H9 (cell line): ENCODE measurements at regions not wholly inside any gene's neighbourhood (a gene's known extent, or its start where the extent isn't known, plus 50 kb on each side); places are given as distances from the start of the nearest gene placed in this dataset.

Experiments used
- DNase-seq: peaks from one replicate; pipeline ENCODE4 v3.0.0-alpha.2; 2017
- H2AFZ ChIP-seq: one replicate; pipeline ENCODE4 v1.6.1; 2013; ENCODE audit warnings: mild to moderate bottlenecking, low read length, control low read depth, moderate library complexity
- H2AK5ac ChIP-seq: 2 replicates; pipeline ENCODE4 v1.6.1; 2013; ENCODE audit warnings: low read length, control low read depth, mixed read lengths; ENCODE audit not compliant: insufficient read length
- H2BK120ac ChIP-seq: one replicate; pipeline ENCODE4 v1.6.1; 2013; ENCODE audit warnings: low read depth, mild to moderate bottlenecking, low read length, control low read depth, inconsistent platforms; ENCODE audit not compliant: poor library complexity, severe bottlenecking
- H2BK12ac ChIP-seq: 2 replicates; pipeline ENCODE4 v1.6.1; 2013; ENCODE audit warnings: low read length, control low read depth, mixed read lengths, low read depth; ENCODE audit not compliant: insufficient read length
- H2BK15ac ChIP-seq: 2 replicates; pipeline ENCODE4 v1.6.1; 2013; ENCODE audit warnings: low read depth, low read length, control low read depth
- H2BK20ac ChIP-seq: one replicate; pipeline ENCODE4 v1.6.1; 2013; ENCODE audit warnings: low read depth, mild to moderate bottlenecking, low read length, control low read depth, inconsistent platforms; ENCODE audit not compliant: poor library complexity, severe bottlenecking
- H2BK5ac ChIP-seq: 2 replicates; pipeline ENCODE4 v1.6.1; 2013; ENCODE audit warnings: low read length, control low read depth, mixed read lengths; ENCODE audit not compliant: insufficient read length
- H3K14ac ChIP-seq: 2 replicates; pipeline ENCODE4 v1.6.1; 2013; ENCODE audit warnings: low read length, control low read depth; ENCODE audit not compliant: insufficient read depth
- H3K18ac ChIP-seq: 2 replicates; pipeline ENCODE4 v1.6.1; 2013; ENCODE audit warnings: low read depth, mild to moderate bottlenecking, mixed read lengths, low read length, control low read depth; ENCODE audit not compliant: insufficient read length
- H3K23ac ChIP-seq: 2 replicates; pipeline ENCODE4 v1.6.1; 2013; ENCODE audit warnings: low read length, control low read depth, mixed read lengths, low read depth; ENCODE audit not compliant: insufficient read length
- H3K23me2 ChIP-seq: 2 replicates; pipeline ENCODE4 v1.6.1; 2013; ENCODE audit warnings: low read depth, mild to moderate bottlenecking, mixed read lengths, low read length, control low read depth; ENCODE audit not compliant: insufficient read length, poor library complexity, severe bottlenecking
- H3K27ac ChIP-seq: 2 replicates; pipeline ENCODE4 v1.5.1; 2013; ENCODE audit warnings: low read length, control low read depth, mixed read lengths, low read depth; ENCODE audit not compliant: insufficient read length
- H3K27me3 ChIP-seq: 2 replicates; pipeline ENCODE4 v1.6.1; 2013; ENCODE audit warnings: low read length, control low read depth, inconsistent platforms; ENCODE audit not compliant: insufficient read depth
- H3K4ac ChIP-seq: 2 replicates; pipeline ENCODE4 v1.6.1; 2013; ENCODE audit warnings: low read depth, mild to moderate bottlenecking, control low read depth, inconsistent platforms, low read length, moderate library complexity
- H3K4me1 ChIP-seq: 2 replicates; pipeline ENCODE4 v1.6.1; 2013; ENCODE audit warnings: low read length, control low read depth, inconsistent platforms; ENCODE audit not compliant: insufficient read depth
- H3K4me2 ChIP-seq: 2 replicates; pipeline ENCODE4 v1.6.1; 2013; ENCODE audit warnings: low read length, control low read depth, mixed read lengths; ENCODE audit not compliant: insufficient read length, insufficient read depth
- H3K56ac ChIP-seq: 2 replicates; pipeline ENCODE4 v1.6.1; 2013; ENCODE audit warnings: low read depth, mild to moderate bottlenecking, mixed read lengths, low read length, control low read depth; ENCODE audit not compliant: insufficient read length
- H3K79me1 ChIP-seq: 2 replicates; pipeline ENCODE4 v1.6.1; 2013; ENCODE audit warnings: low read depth, mild to moderate bottlenecking, moderate library complexity, low read length, control low read depth, inconsistent platforms; ENCODE audit not compliant: insufficient read depth, poor library complexity, severe bottlenecking
- H3K79me2 ChIP-seq: 2 replicates; pipeline ENCODE4 v1.6.1; 2013; ENCODE audit warnings: low read length, control low read depth, inconsistent platforms; ENCODE audit not compliant: insufficient read depth
- H3K9ac ChIP-seq: 2 replicates; pipeline ENCODE4 v1.6.1; 2013; ENCODE audit warnings: low read length, control low read depth, mixed read lengths; ENCODE audit not compliant: insufficient read length; ENCODE audit errors: extremely low read depth
- H3K9me3 ChIP-seq: one replicate; pipeline ENCODE4 v1.6.1; 2013; ENCODE audit warnings: low read depth, low read length, inconsistent platforms; ENCODE audit not compliant: control insufficient read depth
- H3T11ph ChIP-seq: one replicate; pipeline ENCODE4 v1.6.1; 2013; ENCODE audit warnings: mild to moderate bottlenecking, low read length, control low read depth, inconsistent platforms
- H4K20me1 ChIP-seq: one replicate; pipeline ENCODE4 v1.6.1; 2013; ENCODE audit not compliant: control insufficient read depth, insufficient read length, insufficient read depth
- H4K5ac ChIP-seq: 2 replicates; pipeline ENCODE4 v1.6.1; 2013; ENCODE audit warnings: low read depth, mild to moderate bottlenecking, mixed read lengths, low read length, control low read depth; ENCODE audit not compliant: insufficient read length
- H4K8ac ChIP-seq: replicated peaks from 2 replicates; pipeline ENCODE4 v1.6.1; 2013; ENCODE audit warnings: low read length, control low read depth, mixed read lengths, low read depth; ENCODE audit not compliant: insufficient read length
- H4K91ac ChIP-seq: 2 replicates; pipeline ENCODE4 v1.6.1; 2013; ENCODE audit warnings: low read depth, mild to moderate bottlenecking, moderate library complexity, mixed read lengths, low read length, control low read depth; ENCODE audit not compliant: insufficient read length
- H3K27ac Mint-ChIP-seq, 3 experiments: 2 replicates in 2 of 3; 3 replicates in 1 of 3; pipeline ENCODE4 v1.8.0; 2020 to 2021; ENCODE audit warnings: mixed read lengths in 3 of 3, mild to moderate bottlenecking in 1 of 3, moderate library complexity in 1 of 3
- H3K27me3 Mint-ChIP-seq: 2 replicates; pipeline ENCODE4 v1.8.0; 2021; ENCODE audit warnings: low read depth, mild to moderate bottlenecking, moderate library complexity, mixed read lengths
- H3K36me3 Mint-ChIP-seq, 3 experiments: 2 replicates in 2 of 3; 3 replicates in 1 of 3; pipeline ENCODE4 v1.8.0; 2020 to 2021; ENCODE audit warnings: low read depth in 3 of 3, mixed read lengths in 3 of 3; ENCODE audit not compliant: insufficient read depth in 1 of 3
- H3K4me1 Mint-ChIP-seq, 2 experiments: 2 replicates each; pipeline ENCODE4 v1.8.0; 2020; ENCODE audit warnings: mixed read lengths in 2 of 2
- H3K4me3 Mint-ChIP-seq, 2 experiments: 2 replicates in 1 of 2; 3 replicates in 1 of 2; pipeline ENCODE4 v1.8.0; 2020 to 2021; ENCODE audit warnings: mild to moderate bottlenecking in 2 of 2, mixed read lengths in 2 of 2, moderate library complexity in 1 of 2
- H3K9me3 Mint-ChIP-seq, 2 experiments: 2 replicates in 1 of 2; 3 replicates in 1 of 2; pipeline ENCODE4 v1.8.0; 2020; ENCODE audit warnings: mild to moderate bottlenecking in 2 of 2, mixed read lengths in 2 of 2, moderate library complexity in 1 of 2
- WGBS: extraction: QIAGEN DNeasy Blood & Tissue Kit; methylation state at CpG from one replicate; pipeline ENCODE4 v1.1.7; 2013; ENCODE audit warnings: missing lambda C conversion rate, low lambda C conversion rate, mixed read lengths; ENCODE audit not compliant: insufficient read length; ENCODE audit errors: extremely low coverage; 5-methylcytosine and 5-hydroxymethylcytosine counted together
- TF ChIP-seq, protein P1 (sequence below): fragments of 200-600 bp; sonication (generic); conservative IDR thresholded peaks from 3 replicates; pipeline ENCODE4 v1.8.0; 2021; ENCODE audit warnings: antibody characterized with exemption, mild to moderate bottlenecking

DNA sequence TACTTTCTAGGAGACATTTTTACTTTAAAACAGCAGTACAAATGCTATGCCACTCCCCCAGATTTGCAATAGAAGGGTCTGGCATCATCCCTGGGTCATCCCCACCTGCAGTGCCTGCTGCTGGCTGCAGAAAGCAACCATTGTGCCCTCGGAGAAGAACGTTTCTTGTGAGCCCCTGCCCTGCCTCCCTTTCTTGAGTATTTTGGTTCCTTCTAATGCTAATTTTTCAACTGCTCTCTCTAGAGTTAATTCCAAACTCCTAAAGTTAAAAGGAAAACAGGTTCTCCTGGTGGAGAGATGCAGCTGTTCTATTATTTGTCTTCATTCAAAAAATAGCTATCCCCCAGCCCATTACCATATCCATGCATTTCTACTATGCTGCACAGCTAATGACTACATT is 107.1 kb downstream of the IDS start:
- Histone ChIP-seq H4K8ac (no peak overlapping the region), H3K18ac (no peak overlapping the region), H3K4me2 (no peak overlapping the region), H2BK20ac (no peak overlapping the region), H3K27me3 (no peaks in the 10 kb centered on the region), H2AK5ac (no peak overlapping the region), H3T11ph (no peak overlapping the region), H2BK120ac (no peak overlapping the region), H3K23ac (no peak overlapping the region), H4K91ac (no peak overlapping the region), H2BK5ac (no peak overlapping the region), H3K9ac (no peak overlapping the region), H3K23me2 (no peaks in the 10 kb centered on the region), H3K79me2 (no peaks in the 10 kb centered on the region), H3K14ac (no peak overlapping the region), H3K4me1 (no peaks in the 10 kb centered on the region), H3K4ac (no peak overlapping the region), H2BK12ac (no peak overlapping the region), H4K5ac (no peak overlapping the region), H2AFZ (no peak overlapping the region), H2BK15ac (no peak overlapping the region), H3K56ac (no peak overlapping the region), H3K27ac (peak overlapping the region; percentile 47), H4K20me1 (no peaks in the 10 kb centered on the region), H3K79me1 (no peaks in the 10 kb centered on the region), H3K9me3 (peaks cover 20% of the 10 kb centered on the region)
- Mint-ChIP-seq H3K4me3 (no peak overlapping the region), H3K36me3 (peaks cover 19 to 40% (median 19%) of the 10 kb centered on the region in 3 experiments), H3K4me1 (peaks cover 11 to 28% of the 10 kb centered on the region in 2 experiments), H3K9me3 (peaks cover 75 to 82% of the 10 kb centered on the region in 2 experiments), H3K27me3 (no peaks in the 10 kb centered on the region), H3K27ac (peak overlapping the region; percentile 83 to 93 (median 87); a peak in 5 of 7 replicates)
- TF ChIP-seq, protein P1, sequence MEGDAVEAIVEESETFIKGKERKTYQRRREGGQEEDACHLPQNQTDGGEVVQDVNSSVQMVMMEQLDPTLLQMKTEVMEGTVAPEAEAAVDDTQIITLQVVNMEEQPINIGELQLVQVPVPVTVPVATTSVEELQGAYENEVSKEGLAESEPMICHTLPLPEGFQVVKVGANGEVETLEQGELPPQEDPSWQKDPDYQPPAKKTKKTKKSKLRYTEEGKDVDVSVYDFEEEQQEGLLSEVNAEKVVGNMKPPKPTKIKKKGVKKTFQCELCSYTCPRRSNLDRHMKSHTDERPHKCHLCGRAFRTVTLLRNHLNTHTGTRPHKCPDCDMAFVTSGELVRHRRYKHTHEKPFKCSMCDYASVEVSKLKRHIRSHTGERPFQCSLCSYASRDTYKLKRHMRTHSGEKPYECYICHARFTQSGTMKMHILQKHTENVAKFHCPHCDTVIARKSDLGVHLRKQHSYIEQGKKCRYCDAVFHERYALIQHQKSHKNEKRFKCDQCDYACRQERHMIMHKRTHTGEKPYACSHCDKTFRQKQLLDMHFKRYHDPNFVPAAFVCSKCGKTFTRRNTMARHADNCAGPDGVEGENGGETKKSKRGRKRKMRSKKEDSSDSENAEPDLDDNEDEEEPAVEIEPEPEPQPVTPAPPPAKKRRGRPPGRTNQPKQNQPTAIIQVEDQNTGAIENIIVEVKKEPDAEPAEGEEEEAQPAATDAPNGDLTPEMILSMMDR = no peak
- peak; percentile 60 for DNase-seq
- WGBS = no CpG with 5 or more reads among the region's 2 CpGs
